Transverse colon (tissue), 4 donors: ENCODE measurements at regions not wholly inside any gene's neighbourhood (a gene's known extent, or its start where the extent isn't known, plus 50 kb on each side); places are given as distances from the start of the nearest gene placed in this dataset.

Experiments
- DNase-seq: peaks from one replicate; pipeline ENCODE4 v3.0.0-alpha.2; 2019
- H3K27ac ChIP-seq, 4 donors: fragments of 200-600 bp; sonication (generic); 2 replicates each; pipeline ENCODE4 v1.5.1; 2016 to 2018; ENCODE audit warnings: inconsistent platforms in 4 of 4
- H3K27me3 ChIP-seq: fragments of 200-600 bp; sonication (generic); 2 replicates; pipeline ENCODE4 v1.5.1; 2017; ENCODE audit warnings: inconsistent platforms
- H3K36me3 ChIP-seq, 4 donors: fragments of 200-600 bp; sonication (generic); 2 replicates each; pipeline ENCODE4 v1.5.1; 2017 to 2019; ENCODE audit warnings: inconsistent platforms in 4 of 4
- H3K4me1 ChIP-seq, 4 donors: fragments of 200-600 bp; sonication (generic); 2 replicates each; pipeline ENCODE4 v1.5.1; 2017 to 2020; ENCODE audit warnings: inconsistent platforms in 4 of 4
- H3K4me3 ChIP-seq, 4 donors: fragments of 200-600 bp; sonication (generic); 1 replicate in 1 of 4; 2 replicates in 3 of 4; pipeline versions ENCODE4 v1.5.1 to v1.6.1; 2017 to 2019; ENCODE audit warnings: inconsistent platforms in 4 of 4
- H3K9me3 ChIP-seq, 2 donors: fragments of 200-600 bp; sonication (generic); 2 replicates each; pipeline ENCODE4 v1.5.1; 2017 to 2019; ENCODE audit warnings: inconsistent platforms in 2 of 2
- EP300 ChIP-seq: sonication (generic); formaldehyde crosslinking; IDR thresholded peaks from one replicate; pipeline ENCODE4 v1.6.1; 2017; ENCODE audit warnings: antibody characterized with exemption, low read depth
- POLR2A ChIP-seq: fragments of 450-650 bp; IDR thresholded peaks from one replicate; pipeline ENCODE4 v1.6.1; 2016; ENCODE audit warnings: antibody characterized with exemption, mild to moderate bottlenecking, moderate library complexity
- POLR2AphosphoS5 ChIP-seq, 3 donors: sonication (generic); formaldehyde crosslinking; IDR thresholded peaks; one replicate each; pipeline ENCODE4 v1.6.1; 2016; ENCODE audit warnings: antibody characterized with exemption in 3 of 3
- WGBS, 2 donors: methylation state at CpG; one replicate each; pipeline ENCODE4 v1.1.5; 2018; ENCODE audit warnings: low coverage in 1 of 2; 5-methylcytosine and 5-hydroxymethylcytosine counted together
- in situ Hi-C, 4 donors: fragments of 200-750 bp; cut with MboI; loops; one replicate each; pipeline versions ENCODE4 v1.15.0 to v1.15.1; 2017; ENCODE audit warnings: low sequenced_read_pairs in 3 of 4, low pct_ligation_motif_present in 1 of 4, low pct_unique_long_range_greater_than_20kb in 1 of 4
- intact Hi-C: fragments of 100-400 bp; cut with DNase I; formaldehyde crosslinking; loops from one replicate; pipeline ENCODE4 v1.15.1; 2023; ENCODE audit warnings: low total_unique reads
- TF ChIP-seq, protein P1 (sequence below), 5 experiments: fragments of 200-600 bp in 3 of 5; fragments of 450-650 bp in 2 of 5; sonication (generic) in 3 of 5; IDR thresholded peaks; 1 replicate in 2 of 5; 2 replicates in 3 of 5; pipeline ENCODE4 v1.5.1; 2016 to 2017; ENCODE audit warnings: antibody characterized with exemption in 5 of 5, inconsistent platforms in 3 of 5, mild to moderate bottlenecking in 2 of 5, moderate library complexity in 1 of 5

DNA sequence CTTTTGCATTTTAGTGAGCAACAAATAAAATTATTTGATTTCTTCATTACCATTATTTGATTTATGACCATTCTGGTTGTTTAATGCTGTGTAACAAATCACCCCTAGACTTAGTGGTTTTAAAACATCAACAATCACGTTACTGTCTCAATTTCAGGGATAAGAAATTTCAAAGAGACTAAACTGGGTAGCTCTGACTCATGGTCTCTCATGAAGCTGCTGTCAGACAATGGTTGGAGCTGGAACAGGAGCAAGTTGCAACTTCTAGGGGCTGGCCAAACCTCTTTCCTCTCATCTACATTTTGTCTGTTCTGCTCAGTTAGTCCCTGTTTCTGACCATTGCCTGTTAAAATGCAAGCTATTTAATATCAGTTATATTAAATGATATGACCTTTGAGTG is 517.0 kb downstream of the KCNH5 start:
- intact Hi-C loops: no loop called here
- Histone ChIP-seq H3K27me3 (no peaks in the 10 kb centered on the region), H3K27ac (no peak overlapping the region), H3K9me3 (no peaks in the 10 kb centered on the region), H3K4me1 (no peaks in the 10 kb centered on the region), H3K4me3 (no peak overlapping the region), H3K36me3 (no peaks in the 10 kb centered on the region)
- DNase-seq: no peak
- in situ Hi-C loops: no loop called here
- 15 to 23% methylated on average over 1 of the region's 1 CpG for WGBS, 2 donors
- TF ChIP-seq POLR2AphosphoS5 (IDR thresholded peaks at IDR 0.05): no peak

DNA sequence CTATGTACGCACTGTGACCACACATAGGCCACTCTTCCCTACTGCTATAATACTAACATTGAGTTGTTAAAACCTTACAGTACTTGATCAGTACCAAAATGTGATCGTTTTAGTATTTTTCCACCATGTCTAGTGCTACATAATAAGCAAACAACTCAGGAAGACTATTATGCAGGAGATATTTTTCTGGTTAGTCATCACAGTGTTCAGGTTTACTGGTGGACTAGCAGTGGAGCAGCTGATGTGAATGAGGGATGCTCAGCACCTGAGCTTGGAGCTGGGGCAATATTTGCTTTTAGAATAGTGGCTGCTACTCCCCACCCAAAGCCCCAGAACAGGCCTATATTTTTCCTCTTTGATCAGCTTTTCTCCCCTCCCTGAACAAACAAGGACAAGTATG is 513.1 kb downstream of the KCNH5 start:
- Histone ChIP-seq H3K4me1 (no peaks in the 10 kb centered on the region), H3K27me3 (no peaks in the 10 kb centered on the region), H3K36me3 (no peaks in the 10 kb centered on the region), H3K9me3 (no peaks in the 10 kb centered on the region), H3K27ac (no peak overlapping the region), H3K4me3 (no peak overlapping the region)
- TF ChIP-seq, protein P1, sequence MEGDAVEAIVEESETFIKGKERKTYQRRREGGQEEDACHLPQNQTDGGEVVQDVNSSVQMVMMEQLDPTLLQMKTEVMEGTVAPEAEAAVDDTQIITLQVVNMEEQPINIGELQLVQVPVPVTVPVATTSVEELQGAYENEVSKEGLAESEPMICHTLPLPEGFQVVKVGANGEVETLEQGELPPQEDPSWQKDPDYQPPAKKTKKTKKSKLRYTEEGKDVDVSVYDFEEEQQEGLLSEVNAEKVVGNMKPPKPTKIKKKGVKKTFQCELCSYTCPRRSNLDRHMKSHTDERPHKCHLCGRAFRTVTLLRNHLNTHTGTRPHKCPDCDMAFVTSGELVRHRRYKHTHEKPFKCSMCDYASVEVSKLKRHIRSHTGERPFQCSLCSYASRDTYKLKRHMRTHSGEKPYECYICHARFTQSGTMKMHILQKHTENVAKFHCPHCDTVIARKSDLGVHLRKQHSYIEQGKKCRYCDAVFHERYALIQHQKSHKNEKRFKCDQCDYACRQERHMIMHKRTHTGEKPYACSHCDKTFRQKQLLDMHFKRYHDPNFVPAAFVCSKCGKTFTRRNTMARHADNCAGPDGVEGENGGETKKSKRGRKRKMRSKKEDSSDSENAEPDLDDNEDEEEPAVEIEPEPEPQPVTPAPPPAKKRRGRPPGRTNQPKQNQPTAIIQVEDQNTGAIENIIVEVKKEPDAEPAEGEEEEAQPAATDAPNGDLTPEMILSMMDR (IDR thresholded peaks at IDR 0.05): no peak
- TF ChIP-seq POLR2AphosphoS5 (IDR thresholded peaks at IDR 0.05) (no peak), EP300 (no peak)
- in situ Hi-C loops (no loop called here), intact Hi-C loops (no loop called here)
- DNase-seq: no peak
- 70 to 77% methylated on average over 2 of the region's 2 CpGs for WGBS, 2 donors

DNA sequence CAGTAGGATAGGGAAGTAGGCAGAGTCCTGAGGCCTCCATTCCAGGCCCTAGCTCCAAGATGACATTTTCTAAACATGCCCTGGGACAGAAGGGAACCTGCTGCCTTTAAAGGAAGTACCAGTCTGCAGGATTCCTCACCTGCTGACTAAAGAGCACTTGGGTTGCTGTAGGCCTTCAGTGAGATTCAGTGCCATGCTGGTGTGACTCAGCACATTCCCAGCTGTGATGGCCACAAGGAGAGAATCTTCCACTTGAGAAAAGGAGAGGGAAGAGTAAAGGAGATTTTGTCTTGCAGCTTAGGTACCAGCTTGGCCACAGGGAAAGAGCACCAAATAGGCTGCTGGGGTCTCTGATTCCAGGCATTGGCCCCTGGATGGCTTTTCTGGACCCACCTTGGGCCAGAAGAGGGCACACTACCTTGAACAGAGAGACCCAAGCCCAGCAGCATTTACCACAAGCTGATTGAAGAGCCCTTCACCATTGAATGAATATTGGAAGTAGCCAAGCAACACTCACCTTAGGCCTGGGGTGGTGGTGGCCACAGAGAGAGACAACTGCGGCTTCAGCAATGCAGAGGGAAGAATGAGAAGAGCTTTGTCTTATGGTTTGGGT is 498.3 kb downstream of the KCNH5 start:
- Histone ChIP-seq H3K4me1 (no peaks in the 10 kb centered on the region), H3K27me3 (no peaks in the 10 kb centered on the region), H3K36me3 (no peaks in the 10 kb centered on the region), H3K9me3 (peaks cover 5 to 7% of the 10 kb centered on the region in 2 donors), H3K27ac (no peak overlapping the region), H3K4me3 (no peak overlapping the region)
- in situ Hi-C loops: no loop called here
- no peak for DNase-seq
- 83% methylated on average over 1 of the region's 1 CpG; no CpG with 5 or more reads in 1 of the 2 donors for WGBS, 2 donors
- intact Hi-C loops: no loop called here
- TF ChIP-seq EP300 (no peak), POLR2AphosphoS5 (IDR thresholded peaks at IDR 0.05) (no peak), POLR2A (no peak)
- TF ChIP-seq, protein P1 (IDR thresholded peaks at IDR 0.05): no peak

DNA sequence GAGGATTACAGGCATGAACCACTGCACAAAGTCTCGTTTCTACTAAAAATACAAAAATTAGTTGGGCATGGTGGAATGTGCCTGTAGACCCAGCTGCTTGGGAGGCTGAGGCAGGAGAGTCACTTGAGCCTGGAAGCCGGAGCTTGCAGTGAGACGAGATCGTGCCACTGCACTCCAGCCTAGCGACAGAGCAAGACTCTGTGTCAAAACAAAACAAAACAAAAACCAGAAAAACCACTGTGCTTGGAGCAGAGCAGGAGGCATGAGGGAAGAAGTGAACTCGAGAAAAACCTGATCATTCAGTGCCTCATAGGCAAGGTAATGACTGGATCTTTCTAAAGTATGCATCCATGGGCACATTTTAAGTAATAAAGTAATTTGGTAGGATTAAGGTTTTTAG is 487.8 kb downstream of the KCNH5 start:
- no peak for TF ChIP-seq POLR2AphosphoS5 (IDR thresholded peaks at IDR 0.05)
- H3K9me3 ChIP-seq: peaks cover 0 to 2% of the 10 kb centered on the region in 2 donors
- intact Hi-C loops: no loop called here
- no peaks in the 10 kb centered on the region for H3K36me3 ChIP-seq
- H3K4me1 ChIP-seq: no peaks in the 10 kb centered on the region
- H3K4me3 ChIP-seq: no peak overlapping the region
- WGBS, 2 donors: 59 to 75% methylated on average over 2 to 6 of the region's 6 CpGs
- no peak for DNase-seq
- H3K27ac ChIP-seq: no peak overlapping the region
- H3K27me3 ChIP-seq: no peaks in the 10 kb centered on the region
- in situ Hi-C loops: no loop called here

DNA sequence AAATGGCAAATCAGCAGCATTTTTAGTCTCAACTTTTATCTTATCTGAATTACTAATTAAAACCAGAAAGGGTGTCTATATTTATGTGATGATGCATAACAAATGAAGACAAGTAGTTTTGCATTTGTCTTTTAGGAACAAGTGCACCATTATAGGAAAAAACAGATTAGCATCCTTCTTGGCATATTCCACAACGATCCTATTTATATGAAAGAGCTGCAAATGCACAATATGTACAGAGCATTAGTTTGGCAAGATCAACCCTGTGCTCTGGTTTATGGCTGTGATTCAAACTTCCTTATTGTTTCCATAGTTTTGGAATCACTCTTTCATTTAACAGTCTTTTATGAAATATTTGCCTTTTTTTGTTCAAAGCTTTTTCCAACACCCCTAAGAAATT is 486.8 kb downstream of the KCNH5 start:
- no peaks in the 10 kb centered on the region for H3K36me3 ChIP-seq
- DNase-seq: no peak
- TF ChIP-seq, protein P1 (IDR thresholded peaks at IDR 0.05): no peak
- TF ChIP-seq POLR2A (no peak), EP300 (no peak)
- no peaks in the 10 kb centered on the region for H3K4me1 ChIP-seq
- 47 to 50% methylated on average over 1 of the region's 1 CpG for WGBS, 2 donors
- no peak overlapping the region for H3K27ac ChIP-seq
- H3K9me3 ChIP-seq: peaks cover 0 to 2% of the 10 kb centered on the region in 2 donors
- in situ Hi-C loops (no loop called here), intact Hi-C loops (no loop called here)
- H3K27me3 ChIP-seq: no peaks in the 10 kb centered on the region
- no peak overlapping the region for H3K4me3 ChIP-seq
